Testis (tissue), 2 donors: ENCODE measurements at regions not wholly inside any gene's neighbourhood (a gene's known extent, or its start where the extent isn't known, plus 50 kb on each side); places are given as distances from the start of the nearest gene placed in this dataset.

Experiments used
- CTCF ChIP-seq, 3 experiments: fragments of 450-650 bp in 2 of 3; fragments of 200-600 bp in 1 of 3; sonication (generic) in 1 of 3; IDR thresholded peaks; one replicate each; pipeline ENCODE4 v1.5.1; 2016 to 2019; ENCODE audit warnings: antibody characterized with exemption in 3 of 3, mild to moderate bottlenecking in 2 of 3, moderate library complexity in 1 of 3
- POLR2A ChIP-seq: fragments of 450-650 bp; IDR thresholded peaks from one replicate; pipeline ENCODE4 v1.6.1; 2017; ENCODE audit warnings: antibody characterized with exemption, mild to moderate bottlenecking, moderate library complexity

- TF ChIP-seq POLR2A (no peak), CTCF (IDR thresholded peaks at IDR 0.05) (no peak)
Measured at GRCh38 chr9:38329968-38330367, 62.5 kb upstream of the ALDH1B1 start.
